ENCODE measurements at regions not wholly inside any gene's neighbourhood (a gene's known extent, or its start where the extent isn't known, plus 50 kb on each side); places are given as distances from the start of the nearest gene placed in this dataset.
"Not testable (repeated sequence)": the region's sequence is repeated elsewhere in the genome, so short reads cannot be mapped to it uniquely, and the experiment has no call there.

GRCh38 chr5:107744418-107745330 is 73.9 kb upstream of the EFNA5 start:
- DNase-seq (ENCODE audit: low read depth) = no peak
- no peak for TF ChIP-seq CTCF (conservative IDR thresholded peaks at IDR 0.05; ENCODE audit: low read depth, low read length)

GRCh38 chr5:107743373-107744000 is 72.8 kb upstream of the EFNA5 start:
- H3K4me3 ChIP-seq (ENCODE audit: low read depth, low read length) = no peak overlapping the region
- DNase-seq (ENCODE audit: low read depth) = peak; percentile 54
- no peak for TF ChIP-seq CTCF (conservative IDR thresholded peaks at IDR 0.05; ENCODE audit: low read depth, low read length)

More at GRCh38 chr5:107744418-107745330, 73.9 kb upstream of the EFNA5 start:
- no peak overlapping the region for H3K4me3 ChIP-seq (ENCODE audit: low read depth, low read length)

- no peak for TF ChIP-seq CTCF (conservative IDR thresholded peaks at IDR 0.05; ENCODE audit: low read depth, low read length)
- no peak for DNase-seq (ENCODE audit: low read depth)
- H3K4me3 ChIP-seq (ENCODE audit: low read depth, low read length) = no peak overlapping the region
Measured at GRCh38 chr5:107739661-107740060, 68.9 kb upstream of the EFNA5 start.

- no peak for TF ChIP-seq CTCF (conservative IDR thresholded peaks at IDR 0.05; ENCODE audit: low read depth, low read length)
- no peak for DNase-seq (ENCODE audit: low read depth)
- no peak overlapping the region for H3K4me3 ChIP-seq (ENCODE audit: low read depth, low read length)
Measured at GRCh38 chr5:107736638-107737037, 65.9 kb upstream of the EFNA5 start.

GRCh38 chr5:107736089-107736488 is 65.4 kb upstream of the EFNA5 start:
- not testable (repeated sequence) for DNase-seq (ENCODE audit: low read depth); H3K4me3 ChIP-seq (ENCODE audit: low read depth, low read length)

GRCh38 chr5:107735558-107735957 is 64.8 kb upstream of the EFNA5 start:
- DNase-seq (ENCODE audit: low read depth) = no peak
- no peak overlapping the region for H3K4me3 ChIP-seq (ENCODE audit: low read depth, low read length)
- no peak for TF ChIP-seq CTCF (conservative IDR thresholded peaks at IDR 0.05; ENCODE audit: low read depth, low read length)

GRCh38 chr5:107726896-107727295 is 56.2 kb upstream of the EFNA5 start:
- no peak for TF ChIP-seq CTCF (conservative IDR thresholded peaks at IDR 0.05; ENCODE audit: low read depth, low read length)
- no peak overlapping the region for H3K4me3 ChIP-seq (ENCODE audit: low read depth, low read length)
- no peak for DNase-seq (ENCODE audit: low read depth)

Data from epithelial cell of proximal tubule (primary cell).